ENCODE measurements at regions not wholly inside any gene's neighbourhood (a gene's known extent, or its start where the extent isn't known, plus 50 kb on each side); places are given as distances from the start of the nearest gene placed in this dataset.

- TF ChIP-seq EZH2 (IDR thresholded peaks at IDR 0.05; ENCODE audit: borderline replicate concordance, low read length) = no peak
- no peak for TF ChIP-seq CTCF (IDR thresholded peaks at IDR 0.05; ENCODE audit: low read length)
These were observed 977.7 kb downstream of the PLOD2 start for GRCh38 chr3:145183261-145183660.
